Progenitor cell of endocrine pancreas (in vitro differentiated cells): ENCODE measurements at regions not wholly inside any gene's neighbourhood (a gene's known extent, or its start where the extent isn't known, plus 50 kb on each side); places are given as distances from the start of the nearest gene placed in this dataset.

ENCODE experiments used
- DNase-seq: peaks from one replicate; pipeline ENCODE4 v3.0.0; 2021; ENCODE audit warnings: low spot score; ENCODE audit not compliant: unreplicated experiment
- H3K27ac Mint-ChIP-seq: 2 replicates; pipeline ENCODE4 v1.8.0; 2021; ENCODE audit warnings: mild to moderate bottlenecking, moderate library complexity, mixed read lengths
- H3K27me3 Mint-ChIP-seq: 2 replicates; pipeline ENCODE4 v1.8.0; 2021; ENCODE audit warnings: mixed read lengths
- H3K36me3 Mint-ChIP-seq: 2 replicates; pipeline ENCODE4 v1.8.0; 2022; ENCODE audit warnings: mixed read lengths; ENCODE audit not compliant: insufficient read depth
- H3K4me1 Mint-ChIP-seq: 2 replicates; pipeline ENCODE4 v1.8.0; 2021; ENCODE audit warnings: low read depth, mixed read lengths
- H3K4me3 Mint-ChIP-seq: 2 replicates; pipeline ENCODE4 v1.8.0; 2021; ENCODE audit warnings: low read depth, mild to moderate bottlenecking, moderate library complexity, mixed read lengths
- H3K9me3 Mint-ChIP-seq: 2 replicates; pipeline ENCODE4 v1.8.0; 2021; ENCODE audit warnings: low read depth, mixed read lengths
- TF ChIP-seq, protein P1 (sequence below): fragments of 200-600 bp; sonication (generic); IDR thresholded peaks from one replicate; pipeline ENCODE4 v1.5.0; 2021; ENCODE audit warnings: antibody characterized with exemption, mild to moderate bottlenecking; ENCODE audit not compliant: unreplicated experiment

DNA sequence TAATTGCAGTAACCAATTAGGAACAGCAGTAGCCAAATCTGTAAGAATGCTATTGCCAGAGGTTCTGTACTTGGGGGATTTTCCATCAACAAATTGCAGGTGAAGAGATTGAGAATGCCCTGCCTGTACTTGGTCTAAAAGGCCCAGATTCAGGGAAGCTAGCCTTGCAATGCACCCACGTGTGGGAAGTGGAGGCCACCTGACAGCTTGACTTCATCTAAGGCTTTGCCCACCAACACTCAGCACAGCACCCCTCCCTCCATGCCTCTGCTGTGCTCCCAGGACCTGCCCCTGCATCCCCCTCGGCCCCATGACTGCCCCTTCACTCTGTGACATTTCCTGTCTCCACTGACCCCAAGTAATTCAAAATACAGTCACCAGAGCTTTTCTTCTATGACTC is 79.1 kb upstream of the CDH5 start:
- no peak for DNase-seq
- no peak overlapping the region for H3K4me3 Mint-ChIP-seq
- no peaks in the 10 kb centered on the region for H3K36me3 Mint-ChIP-seq
- H3K27ac Mint-ChIP-seq, result no peak overlapping the region
- TF ChIP-seq, protein P1, sequence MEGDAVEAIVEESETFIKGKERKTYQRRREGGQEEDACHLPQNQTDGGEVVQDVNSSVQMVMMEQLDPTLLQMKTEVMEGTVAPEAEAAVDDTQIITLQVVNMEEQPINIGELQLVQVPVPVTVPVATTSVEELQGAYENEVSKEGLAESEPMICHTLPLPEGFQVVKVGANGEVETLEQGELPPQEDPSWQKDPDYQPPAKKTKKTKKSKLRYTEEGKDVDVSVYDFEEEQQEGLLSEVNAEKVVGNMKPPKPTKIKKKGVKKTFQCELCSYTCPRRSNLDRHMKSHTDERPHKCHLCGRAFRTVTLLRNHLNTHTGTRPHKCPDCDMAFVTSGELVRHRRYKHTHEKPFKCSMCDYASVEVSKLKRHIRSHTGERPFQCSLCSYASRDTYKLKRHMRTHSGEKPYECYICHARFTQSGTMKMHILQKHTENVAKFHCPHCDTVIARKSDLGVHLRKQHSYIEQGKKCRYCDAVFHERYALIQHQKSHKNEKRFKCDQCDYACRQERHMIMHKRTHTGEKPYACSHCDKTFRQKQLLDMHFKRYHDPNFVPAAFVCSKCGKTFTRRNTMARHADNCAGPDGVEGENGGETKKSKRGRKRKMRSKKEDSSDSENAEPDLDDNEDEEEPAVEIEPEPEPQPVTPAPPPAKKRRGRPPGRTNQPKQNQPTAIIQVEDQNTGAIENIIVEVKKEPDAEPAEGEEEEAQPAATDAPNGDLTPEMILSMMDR, result no peak
- H3K4me1 Mint-ChIP-seq, result no peaks in the 10 kb centered on the region
- H3K27me3 Mint-ChIP-seq, result peaks cover 3% of the 10 kb centered on the region
- H3K9me3 Mint-ChIP-seq, result no peaks in the 10 kb centered on the region

DNA sequence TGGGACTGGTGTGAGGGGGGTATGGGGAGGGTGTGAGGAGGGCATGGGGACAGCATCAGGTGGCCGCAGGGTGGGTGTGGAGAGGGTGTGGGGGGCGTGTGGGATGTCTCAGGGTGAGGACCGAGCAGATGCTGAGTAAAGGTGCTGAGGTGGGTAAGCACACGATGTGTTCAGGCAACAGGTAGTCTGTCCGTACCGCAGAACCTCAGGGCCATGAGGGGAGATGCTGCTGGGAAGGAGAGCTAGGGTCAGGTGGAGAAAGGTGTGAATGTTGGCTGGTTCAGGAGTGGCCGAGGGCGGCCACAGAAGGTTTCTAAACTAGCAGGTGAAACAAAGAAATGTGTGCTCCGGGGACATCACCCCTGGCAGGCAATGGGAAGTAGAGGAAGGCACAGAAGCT is 80.0 kb upstream of the CDH5 start:
- Mint-ChIP-seq H3K27me3 (peaks cover 2% of the 10 kb centered on the region), H3K27ac (no peak overlapping the region), H3K9me3 (no peaks in the 10 kb centered on the region), H3K4me3 (no peak overlapping the region), H3K4me1 (no peaks in the 10 kb centered on the region), H3K36me3 (no peaks in the 10 kb centered on the region)
- no peak for DNase-seq
- TF ChIP-seq, protein P1, result no peak

DNA sequence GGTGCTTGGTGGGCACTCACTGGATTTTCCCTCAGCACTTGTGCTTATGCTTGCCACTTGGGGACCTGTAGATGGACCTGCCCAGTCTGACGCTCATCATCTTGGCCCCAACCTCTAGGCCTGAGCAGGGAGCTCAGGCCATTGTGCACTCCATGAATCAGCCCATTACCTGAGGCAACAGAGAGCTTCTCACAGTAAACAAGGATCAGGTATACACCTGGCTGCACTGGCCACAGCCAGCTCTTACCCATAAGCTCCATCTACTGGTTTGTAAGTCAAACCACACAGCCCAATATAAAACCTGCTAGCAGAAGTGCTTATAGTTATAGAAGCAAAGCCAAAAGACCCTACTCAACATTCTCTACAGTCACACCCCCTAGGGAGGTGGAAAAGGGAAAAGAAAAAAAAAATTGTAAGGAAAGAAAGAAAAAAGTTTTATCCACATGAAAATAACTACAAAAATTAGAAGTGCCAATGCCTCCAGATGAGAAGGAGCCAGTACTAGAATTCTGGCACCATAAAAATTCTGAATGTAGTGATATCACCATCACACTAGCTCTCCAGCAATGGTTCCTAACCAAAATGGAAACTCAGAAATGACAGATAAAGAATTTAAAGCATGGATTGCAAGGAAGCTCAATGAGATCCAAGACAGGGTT is 87.8 kb upstream of the CDH5 start:
- H3K27ac Mint-ChIP-seq, result no peak overlapping the region
- peaks cover 3% of the 10 kb centered on the region for H3K9me3 Mint-ChIP-seq
- no peak overlapping the region for H3K4me3 Mint-ChIP-seq
- H3K27me3 Mint-ChIP-seq, result peaks cover 5% of the 10 kb centered on the region
- H3K36me3 Mint-ChIP-seq, result no peaks in the 10 kb centered on the region
- DNase-seq, result no peak
- H3K4me1 Mint-ChIP-seq, result no peaks in the 10 kb centered on the region
- TF ChIP-seq, protein P1, result peak; percentile 45

DNA sequence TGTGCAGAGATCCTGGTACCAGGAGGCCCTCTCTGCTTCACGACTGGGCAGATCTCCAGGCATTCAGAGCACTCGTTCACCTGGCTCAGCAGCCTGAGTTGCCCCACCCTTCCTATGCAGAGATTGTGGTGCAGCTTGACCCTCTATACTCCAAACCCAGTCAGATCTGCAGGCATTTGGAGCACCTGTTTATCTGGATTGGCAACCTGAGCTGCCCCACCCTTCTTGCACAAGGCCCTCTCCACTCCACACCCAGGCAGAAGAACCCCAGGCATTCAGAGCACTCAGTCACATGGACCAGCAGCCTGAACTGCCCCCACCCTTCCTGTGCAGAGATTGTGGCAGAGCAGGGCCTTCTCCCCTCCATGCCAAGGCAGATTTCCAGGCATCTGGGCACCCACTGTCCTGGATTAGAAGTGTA is 88.4 kb upstream of the CDH5 start:
- Mint-ChIP-seq H3K4me1 (peaks cover 3% of the 10 kb centered on the region), H3K27ac (no peak overlapping the region), H3K36me3 (no peaks in the 10 kb centered on the region), H3K27me3 (peaks cover 9% of the 10 kb centered on the region), H3K9me3 (peaks cover 3% of the 10 kb centered on the region), H3K4me3 (no peak overlapping the region)
- DNase-seq, result no peak
- TF ChIP-seq, protein P1, result no peak

DNA sequence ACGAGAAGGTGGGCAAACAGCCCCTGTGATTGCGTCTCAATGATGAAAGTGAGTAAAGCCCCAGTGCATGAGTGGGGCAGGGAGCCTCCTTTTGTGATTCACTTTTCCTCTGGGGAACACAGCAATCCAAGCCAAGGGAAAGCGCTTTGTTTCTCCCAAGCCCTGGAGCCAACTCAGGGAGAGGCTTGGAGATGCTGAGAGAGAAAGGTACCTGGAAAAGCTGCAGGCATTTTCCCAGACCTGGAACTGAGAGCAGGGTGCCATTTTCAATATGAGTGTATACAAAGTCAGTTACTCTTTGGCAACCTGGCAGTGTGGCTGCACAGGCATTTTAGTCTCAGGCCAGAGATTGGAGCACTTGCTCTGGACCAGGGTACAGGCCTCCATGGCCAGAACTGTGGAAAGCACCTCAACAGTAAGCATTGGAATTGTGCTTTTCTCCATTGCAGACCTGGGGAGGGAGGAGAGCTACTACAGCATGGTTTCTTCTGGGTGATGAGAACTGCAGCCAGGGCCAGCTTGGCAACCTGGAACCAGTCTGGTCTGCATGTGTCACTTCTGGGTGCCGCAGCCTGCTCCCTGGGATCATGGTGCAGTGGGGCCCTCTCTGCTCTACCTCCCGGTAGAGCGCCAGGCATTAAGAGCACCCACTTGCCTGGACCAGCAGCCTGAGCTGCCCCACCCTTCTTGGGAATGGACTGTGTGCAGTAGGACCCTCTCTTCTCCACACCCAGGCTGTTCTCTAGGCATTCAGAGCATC is 89.0 kb upstream of the CDH5 start:
- TF ChIP-seq, protein P1, result no peak
- Mint-ChIP-seq H3K36me3 (no peaks in the 10 kb centered on the region), H3K27ac (no peak overlapping the region), H3K4me1 (peaks cover 9% of the 10 kb centered on the region), H3K9me3 (peaks cover 3% of the 10 kb centered on the region), H3K4me3 (no peak overlapping the region), H3K27me3 (peaks cover 13% of the 10 kb centered on the region)
- no peak for DNase-seq
